Neutrophil (primary cell): ENCODE measurements at regions not wholly inside any gene's neighbourhood (a gene's known extent, or its start where the extent isn't known, plus 50 kb on each side); places are given as distances from the start of the nearest gene placed in this dataset.

Experiments used
- H3K27ac ChIP-seq: fragments of 200-600 bp; sonication (generic); 2 replicates; pipeline ENCODE4 v1.5.1; 2016; ENCODE audit warnings: mild to moderate bottlenecking, moderate library complexity
- H3K27me3 ChIP-seq: fragments of 200-600 bp; sonication (generic); 2 replicates; pipeline ENCODE4 v1.6.0; 2016; ENCODE audit warnings: mild to moderate bottlenecking
- H3K36me3 ChIP-seq: fragments of 200-600 bp; sonication (generic); 2 replicates; pipeline ENCODE4 v1.5.1; 2017
- H3K4me1 ChIP-seq, 2 experiments: fragments of 200-600 bp in 1 of 2; sonication (generic) in 1 of 2; 1 replicate in 1 of 2; 2 replicates in 1 of 2; pipeline versions ENCODE4 v1.5.1 to v1.6.1; 2013 to 2016; ENCODE audit warnings: low read depth in 1 of 2, low read length in 1 of 2, mild to moderate bottlenecking in 1 of 2, moderate library complexity in 1 of 2; ENCODE audit not compliant: control insufficient read depth in 1 of 2, insufficient read depth in 1 of 2
- H3K4me3 ChIP-seq, 2 experiments: fragments of 200-600 bp in 1 of 2; sonication (generic) in 1 of 2; 1 replicate in 1 of 2; 2 replicates in 1 of 2; pipeline ENCODE4 v1.5.1; 2013 to 2016; ENCODE audit warnings: low read depth in 1 of 2, low read length in 1 of 2, mild to moderate bottlenecking in 1 of 2, moderate library complexity in 1 of 2
- H3K9me3 ChIP-seq: fragments of 200-600 bp; sonication (generic); 2 replicates; pipeline ENCODE4 v1.5.1; 2016
- TF ChIP-seq, protein P1 (sequence below): fragments of 200-600 bp; sonication (generic); IDR thresholded peaks from 2 replicates; pipeline ENCODE4 v1.5.1; 2016; ENCODE audit warnings: antibody characterized with exemption

DNA sequence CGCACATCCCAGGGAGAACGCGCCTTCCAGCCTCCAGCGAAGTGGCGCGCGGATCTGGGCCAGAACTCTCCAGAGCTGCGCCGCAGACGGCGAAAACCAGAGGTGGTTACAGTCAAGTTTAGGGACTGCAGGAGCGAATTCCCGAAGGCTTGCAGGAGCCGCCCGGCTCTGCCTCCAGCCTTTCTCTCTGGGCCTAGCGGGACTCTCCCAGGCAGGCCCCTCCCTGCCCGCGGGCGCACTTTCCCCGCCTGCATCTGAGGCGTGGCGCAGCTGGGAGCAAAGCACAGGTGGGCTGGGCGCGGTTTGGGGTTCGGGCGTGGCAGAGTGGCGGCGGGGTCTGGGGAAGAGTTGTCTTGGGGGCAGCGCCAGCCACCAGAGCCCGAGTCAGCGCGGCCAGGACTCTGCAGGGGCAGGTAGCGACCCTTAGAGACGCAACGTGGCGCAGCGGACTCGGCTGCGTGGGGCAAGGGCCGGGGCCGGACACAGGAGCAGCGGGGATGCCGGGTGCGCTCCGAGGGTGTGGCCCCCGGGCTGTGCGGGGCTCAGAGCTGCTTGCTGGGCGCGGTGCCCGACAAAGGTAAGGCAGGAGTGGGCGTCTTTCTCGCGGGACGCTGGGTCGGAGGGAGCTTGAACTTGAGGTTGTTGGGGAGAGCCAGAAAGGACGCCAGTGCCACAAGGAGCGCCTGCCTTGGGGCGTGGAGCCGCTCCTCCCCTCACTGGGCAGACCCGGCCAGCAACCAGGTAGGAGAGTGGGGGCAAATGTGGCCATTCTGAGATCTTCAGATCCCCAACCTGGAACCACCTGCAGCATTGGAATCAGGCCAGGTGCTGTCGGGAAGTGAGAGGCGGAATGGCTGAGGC is 1126.0 kb downstream of the AACS start:
- H3K27me3 ChIP-seq: peaks cover 28% of the 10 kb centered on the region
- no peaks in the 10 kb centered on the region for H3K9me3 ChIP-seq
- H3K4me3 ChIP-seq: no peak overlapping the region
- TF ChIP-seq, protein P1, sequence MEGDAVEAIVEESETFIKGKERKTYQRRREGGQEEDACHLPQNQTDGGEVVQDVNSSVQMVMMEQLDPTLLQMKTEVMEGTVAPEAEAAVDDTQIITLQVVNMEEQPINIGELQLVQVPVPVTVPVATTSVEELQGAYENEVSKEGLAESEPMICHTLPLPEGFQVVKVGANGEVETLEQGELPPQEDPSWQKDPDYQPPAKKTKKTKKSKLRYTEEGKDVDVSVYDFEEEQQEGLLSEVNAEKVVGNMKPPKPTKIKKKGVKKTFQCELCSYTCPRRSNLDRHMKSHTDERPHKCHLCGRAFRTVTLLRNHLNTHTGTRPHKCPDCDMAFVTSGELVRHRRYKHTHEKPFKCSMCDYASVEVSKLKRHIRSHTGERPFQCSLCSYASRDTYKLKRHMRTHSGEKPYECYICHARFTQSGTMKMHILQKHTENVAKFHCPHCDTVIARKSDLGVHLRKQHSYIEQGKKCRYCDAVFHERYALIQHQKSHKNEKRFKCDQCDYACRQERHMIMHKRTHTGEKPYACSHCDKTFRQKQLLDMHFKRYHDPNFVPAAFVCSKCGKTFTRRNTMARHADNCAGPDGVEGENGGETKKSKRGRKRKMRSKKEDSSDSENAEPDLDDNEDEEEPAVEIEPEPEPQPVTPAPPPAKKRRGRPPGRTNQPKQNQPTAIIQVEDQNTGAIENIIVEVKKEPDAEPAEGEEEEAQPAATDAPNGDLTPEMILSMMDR: no peak
- H3K4me1 ChIP-seq: no peaks in the 10 kb centered on the region
- H3K36me3 ChIP-seq: no peaks in the 10 kb centered on the region
- no peak overlapping the region for H3K27ac ChIP-seq

DNA sequence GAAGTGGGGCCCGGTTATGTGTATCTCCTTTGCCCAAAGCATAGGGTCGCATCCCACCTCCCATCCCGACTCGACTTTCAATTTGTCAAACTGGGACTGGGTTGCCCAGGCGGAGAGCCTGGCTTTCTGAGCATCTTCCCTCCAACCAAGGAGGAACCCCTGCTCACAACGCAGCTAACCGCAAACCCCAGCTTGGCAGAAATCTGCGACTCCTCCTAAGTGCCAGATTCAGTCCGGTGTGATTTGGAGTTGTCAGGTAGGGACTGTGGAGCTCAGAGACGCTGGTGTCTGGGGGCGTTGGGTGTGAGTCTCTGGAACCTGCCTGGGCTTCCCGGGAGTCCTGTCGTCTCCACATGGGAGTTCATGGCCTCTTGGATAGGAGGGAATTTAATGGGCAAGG is 1126.7 kb downstream of the AACS start:
- TF ChIP-seq, protein P1: no peak
- Histone ChIP-seq H3K4me3 (no peak overlapping the region), H3K9me3 (no peaks in the 10 kb centered on the region), H3K27me3 (peaks cover 28% of the 10 kb centered on the region), H3K36me3 (no peaks in the 10 kb centered on the region), H3K4me1 (no peaks in the 10 kb centered on the region), H3K27ac (no peak overlapping the region)

DNA sequence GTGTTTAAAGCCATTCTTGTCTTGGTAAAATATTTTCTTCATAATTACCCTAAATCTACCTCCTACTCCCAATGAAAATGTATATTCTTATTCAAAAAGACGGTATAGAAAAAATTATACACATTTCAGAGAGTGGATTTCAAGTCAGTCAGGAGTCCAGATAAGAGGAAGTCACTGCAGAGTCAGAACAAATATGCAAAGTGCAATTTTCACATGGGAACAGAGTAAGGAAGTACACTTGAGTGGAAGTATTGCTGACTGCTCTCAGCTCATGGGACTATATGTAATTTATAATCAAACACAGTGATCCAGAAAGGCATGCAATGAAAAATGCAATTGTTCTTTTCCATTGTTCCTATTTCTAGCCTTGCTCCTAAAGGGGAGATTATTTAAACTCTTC is 1128.0 kb downstream of the AACS start:
- TF ChIP-seq, protein P1: no peak
- Histone ChIP-seq H3K4me3 (no peak overlapping the region), H3K36me3 (no peaks in the 10 kb centered on the region), H3K27ac (no peak overlapping the region), H3K27me3 (peaks cover 28% of the 10 kb centered on the region), H3K4me1 (no peaks in the 10 kb centered on the region), H3K9me3 (no peaks in the 10 kb centered on the region)

DNA sequence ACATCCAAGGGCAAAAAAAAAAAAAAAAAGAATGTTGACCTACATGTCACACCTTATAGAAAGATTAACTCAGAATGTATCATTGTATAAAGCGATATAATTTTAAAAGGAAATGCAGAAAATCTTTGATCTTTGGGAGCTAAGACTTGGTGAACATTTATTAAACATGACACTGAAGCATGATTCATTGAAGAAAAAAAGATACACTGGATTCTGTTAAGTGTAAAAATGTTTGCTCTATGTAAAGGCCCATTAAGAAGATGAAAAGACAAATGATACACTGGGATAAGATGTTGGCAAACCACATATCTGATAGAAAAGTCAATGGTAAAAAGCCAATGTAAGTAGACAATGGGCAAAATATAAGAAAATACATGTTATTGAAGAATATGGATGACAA is 1131.0 kb downstream of the AACS start:
- TF ChIP-seq, protein P1: no peak
- H3K27ac ChIP-seq: no peak overlapping the region
- peaks cover 9% of the 10 kb centered on the region for H3K27me3 ChIP-seq
- no peaks in the 10 kb centered on the region for H3K36me3 ChIP-seq
- no peaks in the 10 kb centered on the region for H3K4me1 ChIP-seq
- H3K4me3 ChIP-seq: no peak overlapping the region
- no peaks in the 10 kb centered on the region for H3K9me3 ChIP-seq

DNA sequence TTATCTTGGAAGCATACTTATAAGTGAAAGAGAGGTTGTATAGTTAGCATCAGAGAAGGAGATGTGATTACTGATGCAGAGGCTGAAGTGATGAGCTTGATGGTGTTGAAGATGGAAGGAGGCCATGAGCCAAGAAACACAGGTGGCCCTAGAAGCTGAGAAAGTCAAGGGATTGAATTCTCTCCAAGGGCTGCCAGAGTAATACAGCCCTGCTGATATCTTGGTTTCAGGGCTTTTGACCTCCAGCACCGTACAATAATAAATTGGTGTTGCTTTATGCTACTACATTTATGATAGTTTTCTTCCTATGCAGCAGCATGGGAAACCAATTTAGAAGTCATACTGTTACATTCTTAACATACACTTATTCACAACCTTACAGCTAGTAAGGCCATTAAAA is 1133.3 kb downstream of the AACS start:
- Histone ChIP-seq H3K9me3 (no peaks in the 10 kb centered on the region), H3K4me1 (no peaks in the 10 kb centered on the region), H3K4me3 (no peak overlapping the region), H3K36me3 (no peaks in the 10 kb centered on the region), H3K27me3 (no peaks in the 10 kb centered on the region), H3K27ac (no peak overlapping the region)
- TF ChIP-seq, protein P1: no peak
